ENCODE measurements at regions not wholly inside any gene's neighbourhood (a gene's known extent, or its start where the extent isn't known, plus 50 kb on each side); places are given as distances from the start of the nearest gene placed in this dataset.

DNA sequence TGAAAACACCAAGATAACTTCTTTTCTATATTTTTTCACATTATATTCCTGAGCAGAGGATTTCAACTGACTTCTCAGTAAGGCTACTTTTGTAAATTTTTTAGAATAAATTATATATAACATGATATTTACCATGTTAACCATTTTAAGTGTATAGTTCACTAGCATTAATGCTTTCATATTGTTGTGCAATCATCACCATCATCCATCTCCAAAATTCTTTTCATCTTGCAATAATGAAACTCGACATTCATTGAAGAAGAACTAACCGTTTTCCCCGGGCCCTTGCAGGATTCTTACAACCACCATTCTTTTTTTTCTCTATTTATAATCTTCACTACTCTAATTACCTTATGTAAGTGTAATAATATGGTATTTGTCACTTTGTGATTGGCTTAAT, 1036.1 kb downstream of the LRFN5 start (continued):
- TF ChIP-seq, protein P1, sequence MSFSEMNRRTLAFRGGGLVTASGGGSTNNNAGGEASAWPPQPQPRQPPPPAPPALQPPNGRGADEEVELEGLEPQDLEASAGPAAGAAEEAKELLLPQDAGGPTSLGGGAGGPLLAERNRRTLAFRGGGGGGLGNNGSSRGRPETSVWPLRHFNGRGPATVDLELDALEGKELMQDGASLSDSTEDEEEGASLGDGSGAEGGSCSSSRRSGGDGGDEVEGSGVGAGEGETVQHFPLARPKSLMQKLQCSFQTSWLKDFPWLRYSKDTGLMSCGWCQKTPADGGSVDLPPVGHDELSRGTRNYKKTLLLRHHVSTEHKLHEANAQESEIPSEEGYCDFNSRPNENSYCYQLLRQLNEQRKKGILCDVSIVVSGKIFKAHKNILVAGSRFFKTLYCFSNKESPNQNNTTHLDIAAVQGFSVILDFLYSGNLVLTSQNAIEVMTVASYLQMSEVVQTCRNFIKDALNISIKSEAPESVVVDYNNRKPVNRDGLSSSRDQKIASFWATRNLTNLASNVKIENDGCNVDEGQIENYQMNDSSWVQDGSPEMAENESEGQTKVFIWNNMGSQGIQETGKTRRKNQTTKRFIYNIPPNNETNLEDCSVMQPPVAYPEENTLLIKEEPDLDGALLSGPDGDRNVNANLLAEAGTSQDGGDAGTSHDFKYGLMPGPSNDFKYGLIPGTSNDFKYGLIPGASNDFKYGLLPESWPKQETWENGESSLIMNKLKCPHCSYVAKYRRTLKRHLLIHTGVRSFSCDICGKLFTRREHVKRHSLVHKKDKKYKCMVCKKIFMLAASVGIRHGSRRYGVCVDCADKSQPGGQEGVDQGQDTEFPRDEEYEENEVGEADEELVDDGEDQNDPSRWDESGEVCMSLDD (tag by site-specific recombination; IDR thresholded peaks at IDR 0.05): no peak
- TF ChIP-seq ZEB2 (tag by site-specific recombination; IDR thresholded peaks at IDR 0.05) (no peak), KLF8 (tag by site-specific recombination; IDR thresholded peaks at IDR 0.05) (no peak), ZNF239 (tag by site-specific recombination; IDR thresholded peaks at IDR 0.05) (no peak), ZNF658 (tag by site-specific recombination; IDR thresholded peaks at IDR 0.05) (no peak), ZNF707 (tag by site-specific recombination; IDR thresholded peaks at IDR 0.05) (no peak), ZSCAN30 (tag by site-specific recombination; IDR thresholded peaks at IDR 0.05) (no peak)
- TF ChIP-seq, protein P2, sequence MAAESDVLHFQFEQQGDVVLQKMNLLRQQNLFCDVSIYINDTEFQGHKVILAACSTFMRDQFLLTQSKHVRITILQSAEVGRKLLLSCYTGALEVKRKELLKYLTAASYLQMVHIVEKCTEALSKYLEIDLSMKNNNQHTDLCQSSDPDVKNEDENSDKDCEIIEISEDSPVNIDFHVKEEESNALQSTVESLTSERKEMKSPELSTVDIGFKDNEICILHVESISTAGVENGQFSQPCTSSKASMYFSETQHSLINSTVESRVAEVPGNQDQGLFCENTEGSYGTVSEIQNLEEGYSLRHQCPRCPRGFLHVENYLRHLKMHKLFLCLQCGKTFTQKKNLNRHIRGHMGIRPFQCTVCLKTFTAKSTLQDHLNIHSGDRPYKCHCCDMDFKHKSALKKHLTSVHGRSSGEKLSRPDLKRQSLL (tag by site-specific recombination; IDR thresholded peaks at IDR 0.05): no peak
- TF ChIP-seq, protein P3, sequence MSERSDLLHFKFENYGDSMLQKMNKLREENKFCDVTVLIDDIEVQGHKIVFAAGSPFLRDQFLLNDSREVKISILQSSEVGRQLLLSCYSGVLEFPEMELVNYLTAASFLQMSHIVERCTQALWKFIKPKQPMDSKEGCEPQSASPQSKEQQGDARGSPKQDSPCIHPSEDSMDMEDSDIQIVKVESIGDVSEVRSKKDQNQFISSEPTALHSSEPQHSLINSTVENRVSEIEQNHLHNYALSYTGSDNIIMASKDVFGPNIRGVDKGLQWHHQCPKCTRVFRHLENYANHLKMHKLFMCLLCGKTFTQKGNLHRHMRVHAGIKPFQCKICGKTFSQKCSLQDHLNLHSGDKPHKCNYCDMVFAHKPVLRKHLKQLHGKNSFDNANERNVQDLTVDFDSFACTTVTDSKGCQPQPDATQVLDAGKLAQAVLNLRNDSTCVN (tag by site-specific recombination; optimal IDR thresholded peaks at IDR 0.05): no peak
- TF ChIP-seq, protein P4, sequence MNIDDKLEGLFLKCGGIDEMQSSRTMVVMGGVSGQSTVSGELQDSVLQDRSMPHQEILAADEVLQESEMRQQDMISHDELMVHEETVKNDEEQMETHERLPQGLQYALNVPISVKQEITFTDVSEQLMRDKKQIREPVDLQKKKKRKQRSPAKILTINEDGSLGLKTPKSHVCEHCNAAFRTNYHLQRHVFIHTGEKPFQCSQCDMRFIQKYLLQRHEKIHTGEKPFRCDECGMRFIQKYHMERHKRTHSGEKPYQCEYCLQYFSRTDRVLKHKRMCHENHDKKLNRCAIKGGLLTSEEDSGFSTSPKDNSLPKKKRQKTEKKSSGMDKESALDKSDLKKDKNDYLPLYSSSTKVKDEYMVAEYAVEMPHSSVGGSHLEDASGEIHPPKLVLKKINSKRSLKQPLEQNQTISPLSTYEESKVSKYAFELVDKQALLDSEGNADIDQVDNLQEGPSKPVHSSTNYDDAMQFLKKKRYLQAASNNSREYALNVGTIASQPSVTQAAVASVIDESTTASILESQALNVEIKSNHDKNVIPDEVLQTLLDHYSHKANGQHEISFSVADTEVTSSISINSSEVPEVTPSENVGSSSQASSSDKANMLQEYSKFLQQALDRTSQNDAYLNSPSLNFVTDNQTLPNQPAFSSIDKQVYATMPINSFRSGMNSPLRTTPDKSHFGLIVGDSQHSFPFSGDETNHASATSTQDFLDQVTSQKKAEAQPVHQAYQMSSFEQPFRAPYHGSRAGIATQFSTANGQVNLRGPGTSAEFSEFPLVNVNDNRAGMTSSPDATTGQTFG (tag by site-specific recombination; IDR thresholded peaks at IDR 0.05; ENCODE audit: borderline replicate concordance): no peak

DNA sequence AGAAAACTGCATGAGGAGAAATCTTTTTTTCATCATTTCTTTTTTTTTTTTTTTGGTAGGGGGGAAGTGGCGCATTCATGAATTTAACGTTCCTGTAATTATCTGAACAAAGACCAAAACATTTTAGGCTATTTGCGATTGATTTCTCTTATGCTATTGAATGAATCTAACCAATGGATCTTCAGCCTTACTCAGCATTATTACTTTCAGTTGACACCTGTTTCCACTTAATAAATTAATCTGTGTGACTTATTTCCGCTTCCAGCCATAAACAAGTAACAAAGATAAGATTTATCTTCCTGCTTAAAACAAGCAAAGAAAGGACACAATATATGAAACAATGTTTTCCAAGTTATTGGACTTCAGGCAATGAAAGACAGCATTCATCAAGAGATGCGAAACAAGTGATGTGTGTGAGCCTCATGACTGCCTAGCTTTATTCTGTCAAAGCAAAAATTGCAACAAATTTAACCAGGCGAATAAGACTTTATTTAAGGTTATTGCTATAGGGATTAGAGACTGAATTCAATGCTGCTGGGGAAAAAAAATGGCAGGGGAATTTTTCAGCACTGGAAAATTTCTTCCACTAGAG, 1026.9 kb downstream of the LRFN5 start:
- POLR2A ChIA-PET: no interaction called here
- H3K27ac ChIP-seq (ENCODE audit: extremely low read depth, low read depth, low read length): no peak overlapping the region
- H3K36me3 ChIP-seq (ENCODE audit: control insufficient read depth in 2 of 2, insufficient read depth in 1 of 2, low read length in 2 of 2): no peaks in the 10 kb centered on the region
- no peaks in the 10 kb centered on the region for H3K9me3 ChIP-seq (ENCODE audit: control insufficient read depth, insufficient read depth, low read depth, low read length)
- H3K4me1 ChIP-seq (ENCODE audit: control insufficient read depth, insufficient read depth, low read length): no peaks in the 10 kb centered on the region
- no peak overlapping the region for H3K4me3 ChIP-seq (ENCODE audit: low read depth, low read length)
- CTCF ChIA-PET: no interaction called here
- no peak for TF ChIP-seq GLI4 (tag by site-specific recombination; IDR thresholded peaks at IDR 0.05)
- no peak for TF ChIP-seq ZNF112 (tag by site-specific recombination; IDR thresholded peaks at IDR 0.05)
- no peak for TF ChIP-seq ZNF155 (tag by site-specific recombination; IDR thresholded peaks at IDR 0.05)
- TF ChIP-seq KLF10 (tag by site-specific recombination; IDR thresholded peaks at IDR 0.05): no peak
- TF ChIP-seq, protein P5, sequence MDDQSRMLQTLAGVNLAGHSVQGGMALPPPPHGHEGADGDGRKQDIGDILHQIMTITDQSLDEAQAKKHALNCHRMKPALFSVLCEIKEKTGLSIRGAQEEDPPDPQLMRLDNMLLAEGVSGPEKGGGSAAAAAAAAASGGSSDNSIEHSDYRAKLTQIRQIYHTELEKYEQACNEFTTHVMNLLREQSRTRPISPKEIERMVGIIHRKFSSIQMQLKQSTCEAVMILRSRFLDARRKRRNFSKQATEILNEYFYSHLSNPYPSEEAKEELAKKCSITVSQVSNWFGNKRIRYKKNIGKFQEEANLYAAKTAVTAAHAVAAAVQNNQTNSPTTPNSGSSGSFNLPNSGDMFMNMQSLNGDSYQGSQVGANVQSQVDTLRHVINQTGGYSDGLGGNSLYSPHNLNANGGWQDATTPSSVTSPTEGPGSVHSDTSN (CRISPR knock-in tag; IDR thresholded peaks at IDR 0.05): no peak
- no peak for TF ChIP-seq ZNF501 (tag by site-specific recombination; IDR thresholded peaks at IDR 0.05)
- TF ChIP-seq ZEB2 (tag by site-specific recombination; IDR thresholded peaks at IDR 0.05): no peak
- TF ChIP-seq, protein P4 (tag by site-specific recombination; IDR thresholded peaks at IDR 0.05; ENCODE audit: borderline replicate concordance): no peak
- TF ChIP-seq, protein P6, sequence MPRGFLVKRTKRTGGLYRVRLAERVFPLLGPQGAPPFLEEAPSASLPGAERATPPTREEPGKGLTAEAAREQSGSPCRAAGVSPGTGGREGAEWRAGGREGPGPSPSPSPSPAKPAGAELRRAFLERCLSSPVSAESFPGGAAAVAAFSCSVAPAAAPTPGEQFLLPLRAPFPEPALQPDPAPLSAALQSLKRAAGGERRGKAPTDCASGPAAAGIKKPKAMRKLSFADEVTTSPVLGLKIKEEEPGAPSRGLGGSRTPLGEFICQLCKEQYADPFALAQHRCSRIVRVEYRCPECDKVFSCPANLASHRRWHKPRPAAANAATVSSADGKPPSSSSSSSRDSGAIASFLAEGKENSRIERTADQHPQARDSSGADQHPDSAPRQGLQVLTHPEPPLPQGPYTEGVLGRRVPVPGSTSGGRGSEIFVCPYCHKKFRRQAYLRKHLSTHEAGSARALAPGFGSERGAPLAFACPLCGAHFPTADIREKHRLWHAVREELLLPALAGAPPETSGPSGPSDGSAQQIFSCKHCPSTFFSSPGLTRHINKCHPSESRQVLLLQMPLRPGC (tag by site-specific recombination; IDR thresholded peaks at IDR 0.05): no peak
- TF ChIP-seq, protein P7, sequence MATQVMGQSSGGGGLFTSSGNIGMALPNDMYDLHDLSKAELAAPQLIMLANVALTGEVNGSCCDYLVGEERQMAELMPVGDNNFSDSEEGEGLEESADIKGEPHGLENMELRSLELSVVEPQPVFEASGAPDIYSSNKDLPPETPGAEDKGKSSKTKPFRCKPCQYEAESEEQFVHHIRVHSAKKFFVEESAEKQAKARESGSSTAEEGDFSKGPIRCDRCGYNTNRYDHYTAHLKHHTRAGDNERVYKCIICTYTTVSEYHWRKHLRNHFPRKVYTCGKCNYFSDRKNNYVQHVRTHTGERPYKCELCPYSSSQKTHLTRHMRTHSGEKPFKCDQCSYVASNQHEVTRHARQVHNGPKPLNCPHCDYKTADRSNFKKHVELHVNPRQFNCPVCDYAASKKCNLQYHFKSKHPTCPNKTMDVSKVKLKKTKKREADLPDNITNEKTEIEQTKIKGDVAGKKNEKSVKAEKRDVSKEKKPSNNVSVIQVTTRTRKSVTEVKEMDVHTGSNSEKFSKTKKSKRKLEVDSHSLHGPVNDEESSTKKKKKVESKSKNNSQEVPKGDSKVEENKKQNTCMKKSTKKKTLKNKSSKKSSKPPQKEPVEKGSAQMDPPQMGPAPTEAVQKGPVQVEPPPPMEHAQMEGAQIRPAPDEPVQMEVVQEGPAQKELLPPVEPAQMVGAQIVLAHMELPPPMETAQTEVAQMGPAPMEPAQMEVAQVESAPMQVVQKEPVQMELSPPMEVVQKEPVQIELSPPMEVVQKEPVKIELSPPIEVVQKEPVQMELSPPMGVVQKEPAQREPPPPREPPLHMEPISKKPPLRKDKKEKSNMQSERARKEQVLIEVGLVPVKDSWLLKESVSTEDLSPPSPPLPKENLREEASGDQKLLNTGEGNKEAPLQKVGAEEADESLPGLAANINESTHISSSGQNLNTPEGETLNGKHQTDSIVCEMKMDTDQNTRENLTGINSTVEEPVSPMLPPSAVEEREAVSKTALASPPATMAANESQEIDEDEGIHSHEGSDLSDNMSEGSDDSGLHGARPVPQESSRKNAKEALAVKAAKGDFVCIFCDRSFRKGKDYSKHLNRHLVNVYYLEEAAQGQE (tag by site-specific recombination; IDR thresholded peaks at IDR 0.05): no peak
- no peak for TF ChIP-seq ZNF311 (tag by site-specific recombination; IDR thresholded peaks at IDR 0.05; ENCODE audit: borderline replicate concordance)

Data from HEK293 (cell line).